HG03039 (cell line): ENCODE measurements at regions not wholly inside any gene's neighbourhood (a gene's known extent, or its start where the extent isn't known, plus 50 kb on each side); places are given as distances from the start of the nearest gene placed in this dataset.
"Not testable (repeated sequence)": the region's sequence is repeated elsewhere in the genome, so short reads cannot be mapped to it uniquely, and the experiment has no call there.

ENCODE experiments used
- ATAC-seq: cut with Tn5 transposase; IDR thresholded peaks from one replicate; pipeline ENCODE4 v1.9.1; 2021; ENCODE audit warnings: mild to moderate bottlenecking, moderate library complexity; ENCODE audit not compliant: unreplicated experiment

GRCh38 chr9:30507166-30507565 lies 1877.3 kb upstream of the ACO1 start:
- no peak for ATAC-seq

- ATAC-seq, result no peak
Observed at GRCh38 chr9:30511666-30512065, 1872.8 kb upstream of the ACO1 start.

GRCh38 chr9:30519166-30519565 lies 1865.3 kb upstream of the ACO1 start:
- no peak for ATAC-seq

- no peak for ATAC-seq
Observed at GRCh38 chr9:30519756-30520155, 1864.7 kb upstream of the ACO1 start.

- ATAC-seq, result no peak
Observed at GRCh38 chr9:30522061-30522460, 1862.4 kb upstream of the ACO1 start.

GRCh38 chr9:30522486-30522885 lies 1862.0 kb upstream of the ACO1 start:
- no peak for ATAC-seq

GRCh38 chr9:30524311-30524710 lies 1860.1 kb upstream of the ACO1 start:
- no peak for ATAC-seq

- ATAC-seq, result no peak
Observed at GRCh38 chr9:30534455-30534854, 1850.0 kb upstream of the ACO1 start.

- no peak for ATAC-seq
Observed at GRCh38 chr9:30534896-30535295, 1849.5 kb upstream of the ACO1 start.

GRCh38 chr9:30536494-30536893 lies 1847.9 kb upstream of the ACO1 start:
- ATAC-seq, result no peak

GRCh38 chr9:30539696-30540095 lies 1844.7 kb upstream of the ACO1 start:
- ATAC-seq, result not testable (repeated sequence)

- no peak for ATAC-seq
Observed at GRCh38 chr9:30574355-30575151, 1809.9 kb upstream of the ACO1 start.

- ATAC-seq, result no peak
Observed at GRCh38 chr9:30575218-30575617, 1809.2 kb upstream of the ACO1 start.

GRCh38 chr9:30575691-30576090 lies 1808.8 kb upstream of the ACO1 start:
- ATAC-seq, result no peak

- ATAC-seq, result no peak
Observed at GRCh38 chr9:30579810-30580209, 1804.6 kb upstream of the ACO1 start.

GRCh38 chr9:30582240-30582639 lies 1802.2 kb upstream of the ACO1 start:
- ATAC-seq, result no peak

- no peak for ATAC-seq
Observed at GRCh38 chr9:30584559-30584958, 1799.9 kb upstream of the ACO1 start.

GRCh38 chr9:30591461-30591860 lies 1793.0 kb upstream of the ACO1 start:
- no peak for ATAC-seq

- no peak for ATAC-seq
Observed at GRCh38 chr9:30597608-30598007, 1786.8 kb upstream of the ACO1 start.

GRCh38 chr9:30605936-30606335 lies 1778.5 kb upstream of the ACO1 start:
- no peak for ATAC-seq

- no peak for ATAC-seq
Observed at GRCh38 chr9:30609713-30610112, 1774.7 kb upstream of the ACO1 start.

- not testable (repeated sequence) for ATAC-seq
Observed at GRCh38 chr9:30616782-30617181, 1767.7 kb upstream of the ACO1 start.

GRCh38 chr9:30622561-30622960 lies 1761.9 kb upstream of the ACO1 start:
- no peak for ATAC-seq
